ENCODE measurements at regions not wholly inside any gene's neighbourhood (a gene's known extent, or its start where the extent isn't known, plus 50 kb on each side); places are given as distances from the start of the nearest gene placed in this dataset.

- TF ChIP-seq YY1 (IDR thresholded peaks at IDR 0.05; ENCODE audit: insufficient read depth, insufficient read length) (no peak), ZNF274 (IDR thresholded peaks at IDR 0.05; ENCODE audit: low read depth, low read length) (no peak), SUZ12 (IDR thresholded peaks at IDR 0.05; ENCODE audit: extremely low read depth, insufficient read depth, insufficient read length) (no peak)
Measured at GRCh38 chr2:143843686-143844085, 676.2 kb downstream of the ZEB2 start.

Data from NT2/D1 (cell line).